ENCODE measurements at regions not wholly inside any gene's neighbourhood (a gene's known extent, or its start where the extent isn't known, plus 50 kb on each side); places are given as distances from the start of the nearest gene placed in this dataset.

GRCh38 chr7:114859477-114859876 lies 62.4 kb upstream of the MDFIC start:
- intact Hi-C loops (cut with DNase I, micrococcal nuclease) = no loop called here
- DNase-seq (no peak), ATAC-seq (ENCODE audit: poor library complexity) (no peak)
- Histone ChIP-seq H3K36me3 (ENCODE audit: insufficient read depth, low read length) (no peaks in the 10 kb centered on the region), H3K27me3 (ENCODE audit: control insufficient read depth in 1 of 2, insufficient read depth in 2 of 2, low read length in 2 of 2) (no peaks in the 10 kb centered on the region), H3K4me1 (ENCODE audit: insufficient read depth, low read length) (no peaks in the 10 kb centered on the region), H3K27ac (ENCODE audit: low read depth in 1 of 2, low read length in 2 of 2) (no peak overlapping the region), H3K4me3 (ENCODE audit: low read length) (no peak overlapping the region), H3K9me3 (ENCODE audit: control insufficient read depth in 1 of 2, insufficient read depth in 1 of 2, low read length in 2 of 2) (no peaks in the 10 kb centered on the region)
- H3K4me3 Mint-ChIP-seq = no peak overlapping the region
- ChIA-PET CTCF (no interaction called here), POLR2A (no interaction called here)
- no peaks in the 10 kb centered on the region for H3K27me3 Mint-ChIP-seq
- no peak overlapping the region for H3K27ac Mint-ChIP-seq
- TF ChIP-seq, protein P1, sequence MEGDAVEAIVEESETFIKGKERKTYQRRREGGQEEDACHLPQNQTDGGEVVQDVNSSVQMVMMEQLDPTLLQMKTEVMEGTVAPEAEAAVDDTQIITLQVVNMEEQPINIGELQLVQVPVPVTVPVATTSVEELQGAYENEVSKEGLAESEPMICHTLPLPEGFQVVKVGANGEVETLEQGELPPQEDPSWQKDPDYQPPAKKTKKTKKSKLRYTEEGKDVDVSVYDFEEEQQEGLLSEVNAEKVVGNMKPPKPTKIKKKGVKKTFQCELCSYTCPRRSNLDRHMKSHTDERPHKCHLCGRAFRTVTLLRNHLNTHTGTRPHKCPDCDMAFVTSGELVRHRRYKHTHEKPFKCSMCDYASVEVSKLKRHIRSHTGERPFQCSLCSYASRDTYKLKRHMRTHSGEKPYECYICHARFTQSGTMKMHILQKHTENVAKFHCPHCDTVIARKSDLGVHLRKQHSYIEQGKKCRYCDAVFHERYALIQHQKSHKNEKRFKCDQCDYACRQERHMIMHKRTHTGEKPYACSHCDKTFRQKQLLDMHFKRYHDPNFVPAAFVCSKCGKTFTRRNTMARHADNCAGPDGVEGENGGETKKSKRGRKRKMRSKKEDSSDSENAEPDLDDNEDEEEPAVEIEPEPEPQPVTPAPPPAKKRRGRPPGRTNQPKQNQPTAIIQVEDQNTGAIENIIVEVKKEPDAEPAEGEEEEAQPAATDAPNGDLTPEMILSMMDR (IDR thresholded peaks at IDR 0.05) = no peak
- no peaks in the 10 kb centered on the region for H3K4me1 Mint-ChIP-seq (ENCODE audit: low read depth)
- no peaks in the 10 kb centered on the region for H3K36me3 Mint-ChIP-seq (ENCODE audit: low read depth)
- H3K9me3 Mint-ChIP-seq = no peaks in the 10 kb centered on the region

DNA sequence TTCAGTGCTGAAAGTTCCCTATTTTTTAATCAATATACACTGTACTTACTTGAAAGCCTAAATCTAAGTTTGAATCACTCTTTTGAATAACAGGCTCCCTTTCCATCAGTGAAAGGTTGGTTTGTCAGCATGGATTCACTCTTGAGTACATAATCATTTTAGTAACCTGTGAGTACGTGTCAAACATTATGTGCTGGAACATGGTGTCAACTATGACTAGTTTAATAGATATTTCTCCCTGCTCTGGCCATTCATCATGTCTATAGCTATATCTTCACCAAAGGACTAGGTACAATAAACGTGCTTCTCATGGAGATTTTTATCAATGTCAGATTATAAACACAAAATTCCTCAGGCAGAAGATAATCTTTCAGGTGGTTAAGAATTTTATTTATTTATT lies 61.7 kb upstream of the MDFIC start:
- no peak overlapping the region for H3K27ac Mint-ChIP-seq
- no peaks in the 10 kb centered on the region for H3K27me3 ChIP-seq (ENCODE audit: control insufficient read depth in 1 of 2, insufficient read depth in 2 of 2, low read length in 2 of 2)
- H3K27ac ChIP-seq (ENCODE audit: low read depth in 1 of 2, low read length in 2 of 2) = no peak overlapping the region
- ChIA-PET POLR2A (no interaction called here), CTCF (no interaction called here)
- no peaks in the 10 kb centered on the region for H3K4me1 ChIP-seq (ENCODE audit: insufficient read depth, low read length)
- H3K4me1 Mint-ChIP-seq (ENCODE audit: low read depth) = no peaks in the 10 kb centered on the region
- no peaks in the 10 kb centered on the region for H3K9me3 ChIP-seq (ENCODE audit: control insufficient read depth in 1 of 2, insufficient read depth in 1 of 2, low read length in 2 of 2)
- H3K36me3 Mint-ChIP-seq (ENCODE audit: low read depth) = no peaks in the 10 kb centered on the region
- TF ChIP-seq, protein P1 (IDR thresholded peaks at IDR 0.05) = no peak
- DNase-seq (no peak), ATAC-seq (ENCODE audit: poor library complexity) (no peak)
- H3K27me3 Mint-ChIP-seq = no peaks in the 10 kb centered on the region
- no peak overlapping the region for H3K4me3 Mint-ChIP-seq
- intact Hi-C loops (cut with DNase I, micrococcal nuclease) = loop anchor here in 1 of 2 experiments (10.0 kb wide), 3 partner anchors 515 to 825 kb away; no protein-coding TSS in a partner anchor
- H3K9me3 Mint-ChIP-seq = no peaks in the 10 kb centered on the region
- no peaks in the 10 kb centered on the region for H3K36me3 ChIP-seq (ENCODE audit: insufficient read depth, low read length)
- H3K4me3 ChIP-seq (ENCODE audit: low read length) = no peak overlapping the region

DNA sequence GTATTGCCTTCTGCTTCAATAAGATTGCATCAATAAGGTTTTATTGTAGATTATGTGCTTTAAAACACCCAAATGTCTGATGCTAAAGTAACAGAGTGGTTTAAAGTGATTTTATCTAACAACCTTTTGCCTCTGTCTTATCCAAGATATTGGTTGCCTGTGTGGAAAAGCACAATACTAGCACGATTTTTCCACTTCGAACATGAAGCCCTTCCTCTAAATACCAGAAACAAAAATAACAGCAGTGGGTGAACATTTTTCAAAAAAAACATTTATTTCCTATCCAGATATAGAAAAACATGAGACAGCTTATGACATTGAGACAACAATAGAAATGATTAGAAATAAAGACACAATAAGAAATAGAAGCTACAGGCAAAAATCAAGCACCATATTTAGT lies 59.5 kb upstream of the MDFIC start:
- no peak overlapping the region for H3K27ac ChIP-seq (ENCODE audit: low read depth in 1 of 2, low read length in 2 of 2)
- ChIA-PET CTCF (no interaction called here), POLR2A (no interaction called here)
- no peaks in the 10 kb centered on the region for H3K9me3 ChIP-seq (ENCODE audit: control insufficient read depth in 1 of 2, insufficient read depth in 1 of 2, low read length in 2 of 2)
- H3K4me1 ChIP-seq (ENCODE audit: insufficient read depth, low read length) = no peaks in the 10 kb centered on the region
- no peaks in the 10 kb centered on the region for H3K27me3 Mint-ChIP-seq
- intact Hi-C loops (cut with DNase I, micrococcal nuclease) = loop anchor here in 1 of 2 experiments (10.0 kb wide), 3 partner anchors 512 to 822 kb away; no protein-coding TSS in a partner anchor
- H3K36me3 ChIP-seq (ENCODE audit: insufficient read depth, low read length) = no peaks in the 10 kb centered on the region
- H3K4me3 ChIP-seq (ENCODE audit: low read length) = no peak overlapping the region
- H3K27ac Mint-ChIP-seq = no peak overlapping the region
- DNase-seq (no peak), ATAC-seq (ENCODE audit: poor library complexity) (no peak)
- H3K27me3 ChIP-seq (ENCODE audit: control insufficient read depth in 1 of 2, insufficient read depth in 2 of 2, low read length in 2 of 2) = no peaks in the 10 kb centered on the region
- no peak overlapping the region for H3K4me3 Mint-ChIP-seq
- TF ChIP-seq, protein P1 (IDR thresholded peaks at IDR 0.05) = no peak
- H3K4me1 Mint-ChIP-seq (ENCODE audit: low read depth) = no peaks in the 10 kb centered on the region
- H3K36me3 Mint-ChIP-seq (ENCODE audit: low read depth) = no peaks in the 10 kb centered on the region
- no peaks in the 10 kb centered on the region for H3K9me3 Mint-ChIP-seq

All from CD4-positive, alpha-beta T cell (primary cell).